Activated T-helper 1 cell treated with anti-CD3 and anti-CD28 coated beads, Interleukin-12 subunit alpha, Interleukin-12 subunit beta, Interleukin-2, Interleukin-4 antibody, amounts not matched to agents 30 ng/mL and 10 ng/mL and 1 ng/mL, durations not matched to agents 14 hours and 24 hours and 36 hours (primary cell): ENCODE measurements at regions not wholly inside any gene's neighbourhood (a gene's known extent, or its start where the extent isn't known, plus 50 kb on each side); places are given as distances from the start of the nearest gene placed in this dataset.

Source experiments
- DNase-seq: peaks from one replicate; pipeline ENCODE4 v3.0.0; 2021; ENCODE audit warnings: low spot score
- H3K27ac Mint-ChIP-seq: one replicate; pipeline ENCODE4 v1.8.0; 2021; ENCODE audit warnings: mild to moderate bottlenecking, mixed read lengths
- H3K27me3 Mint-ChIP-seq: one replicate; pipeline ENCODE4 v1.8.0; 2022; ENCODE audit warnings: mild to moderate bottlenecking, moderate library complexity, mixed read lengths; ENCODE audit not compliant: insufficient read depth
- H3K36me3 Mint-ChIP-seq: one replicate; pipeline ENCODE4 v1.8.0; 2021; ENCODE audit warnings: low read depth, mixed read lengths
- H3K4me1 Mint-ChIP-seq: one replicate; pipeline ENCODE4 v1.8.0; 2021; ENCODE audit warnings: low read depth, mixed read lengths
- H3K4me3 Mint-ChIP-seq: one replicate; pipeline ENCODE4 v1.8.0; 2021; ENCODE audit warnings: mild to moderate bottlenecking, moderate library complexity, mixed read lengths
- H3K9me3 Mint-ChIP-seq: one replicate; pipeline ENCODE4 v1.8.0; 2021; ENCODE audit warnings: mixed read lengths
- intact Hi-C: fragments of 100-400 bp; cut with micrococcal nuclease; formaldehyde crosslinking; loops from one replicate; pipeline ENCODE4 v1.15.1; 2024

DNA sequence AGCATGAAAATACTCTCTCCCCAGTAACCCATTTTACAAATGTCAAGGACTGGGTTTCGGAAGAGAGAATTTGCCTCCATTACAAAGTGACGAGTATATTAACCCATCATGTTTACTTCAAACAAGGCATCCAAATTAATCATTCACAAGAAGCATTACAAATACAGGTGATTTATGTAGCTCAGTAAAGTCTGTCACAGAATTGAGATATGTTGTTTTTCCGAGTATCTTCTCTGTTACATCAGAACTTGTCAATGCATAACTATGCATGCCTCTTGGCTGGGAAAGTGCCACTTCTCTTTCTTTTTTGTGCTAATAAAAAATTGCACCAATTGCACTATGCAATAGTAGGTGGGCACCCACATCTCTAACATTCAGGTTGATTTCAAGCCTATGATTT lies 158.2 kb downstream of the AREG start:
- Mint-ChIP-seq H3K4me3 (no peak overlapping the region), H3K4me1 (no peaks in the 10 kb centered on the region), H3K9me3 (no peaks in the 10 kb centered on the region), H3K27ac (no peak overlapping the region), H3K27me3 (no peaks in the 10 kb centered on the region), H3K36me3 (no peaks in the 10 kb centered on the region)
- no peak for DNase-seq
- intact Hi-C loops: no loop called here

DNA sequence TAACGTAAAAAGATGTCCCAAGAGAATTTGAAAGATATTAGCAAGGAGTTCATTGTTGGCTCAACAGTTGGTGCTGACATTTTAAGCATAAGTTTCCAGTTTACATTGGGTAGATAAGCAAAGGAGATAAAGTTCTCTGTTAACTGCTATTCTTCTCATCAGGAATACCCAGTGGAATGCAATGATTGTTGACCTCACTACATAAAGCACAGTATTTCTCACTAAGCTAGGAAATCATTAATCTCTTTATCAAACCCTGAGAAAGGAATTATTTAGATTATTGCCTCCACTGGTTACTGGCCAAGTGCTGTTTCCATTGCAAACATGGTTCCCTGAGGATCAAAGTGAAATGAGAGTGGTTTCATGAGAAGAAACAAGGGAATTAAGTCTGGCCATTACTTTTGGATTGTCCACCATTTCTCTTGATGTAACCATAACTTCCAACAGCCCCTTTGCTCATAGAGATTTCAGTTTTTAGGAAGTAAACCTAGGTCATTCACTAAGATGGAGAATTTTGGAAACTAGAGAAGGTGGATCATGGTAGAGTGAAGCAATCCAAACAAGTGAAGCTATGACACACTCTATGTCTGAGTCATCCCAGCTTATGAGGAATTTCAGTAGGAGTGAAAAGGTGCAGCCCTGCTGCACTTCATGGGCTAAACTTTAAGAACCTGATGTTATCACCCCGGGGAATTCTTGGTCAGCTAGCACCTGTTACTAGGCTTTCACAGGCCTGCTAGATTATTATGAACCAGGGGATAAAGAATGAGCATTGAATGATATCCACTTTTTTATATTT lies 163.4 kb downstream of the AREG start:
- intact Hi-C loops: no loop called here
- H3K36me3 Mint-ChIP-seq: no peaks in the 10 kb centered on the region

GRCh38 chr4:74610491-74610890 lies 165.6 kb downstream of the AREG start:
- Mint-ChIP-seq H3K4me3 (no peak overlapping the region), H3K4me1 (no peaks in the 10 kb centered on the region), H3K27ac (no peak overlapping the region), H3K27me3 (no peaks in the 10 kb centered on the region), H3K36me3 (no peaks in the 10 kb centered on the region), H3K9me3 (no peaks in the 10 kb centered on the region)
- no peak for DNase-seq
- intact Hi-C loops: no loop called here

More for the DNA sequence above, 163.4 kb downstream of the AREG start:
- no peaks in the 10 kb centered on the region for H3K4me1 Mint-ChIP-seq
- H3K9me3 Mint-ChIP-seq: no peaks in the 10 kb centered on the region
- no peak overlapping the region for H3K27ac Mint-ChIP-seq
- H3K27me3 Mint-ChIP-seq: no peaks in the 10 kb centered on the region
- H3K4me3 Mint-ChIP-seq: no peak overlapping the region
- DNase-seq: no peak

DNA sequence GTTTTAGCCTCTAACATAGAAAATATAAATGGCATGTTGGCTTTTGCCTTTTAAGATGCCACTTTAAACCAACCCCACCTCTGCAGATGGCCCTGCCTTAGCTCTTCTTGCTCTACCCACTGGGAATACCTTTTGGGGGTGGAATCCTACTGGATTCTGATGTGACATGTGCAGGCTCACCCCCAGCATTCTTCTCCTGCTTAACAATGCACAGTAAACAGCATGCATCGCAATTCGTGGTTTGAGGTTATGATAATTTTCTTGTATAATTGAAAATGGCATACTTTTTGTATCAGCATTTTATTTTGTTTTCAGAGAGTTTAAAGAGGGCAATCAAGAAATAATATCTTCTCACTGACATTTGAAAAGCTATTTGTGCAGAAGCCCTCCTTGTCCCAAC lies 167.9 kb downstream of the AREG start:
- no peak for DNase-seq
- no peaks in the 10 kb centered on the region for H3K36me3 Mint-ChIP-seq
- no peaks in the 10 kb centered on the region for H3K27me3 Mint-ChIP-seq
- H3K27ac Mint-ChIP-seq: no peak overlapping the region
- no peak overlapping the region for H3K4me3 Mint-ChIP-seq
- no peaks in the 10 kb centered on the region for H3K9me3 Mint-ChIP-seq
- H3K4me1 Mint-ChIP-seq: no peaks in the 10 kb centered on the region
- intact Hi-C loops: no loop called here

- Mint-ChIP-seq H3K36me3 (no peaks in the 10 kb centered on the region), H3K4me3 (no peak overlapping the region), H3K4me1 (no peaks in the 10 kb centered on the region), H3K9me3 (no peaks in the 10 kb centered on the region), H3K27ac (no peak overlapping the region), H3K27me3 (no peaks in the 10 kb centered on the region)
- DNase-seq: no peak
- intact Hi-C loops: no loop called here
Observed at GRCh38 chr4:74613266-74613665, 168.3 kb downstream of the AREG start.

GRCh38 chr4:74615411-74615810 lies 170.5 kb downstream of the AREG start:
- no peak overlapping the region for H3K4me3 Mint-ChIP-seq
- no peak overlapping the region for H3K27ac Mint-ChIP-seq
- DNase-seq: no peak
- H3K9me3 Mint-ChIP-seq: no peaks in the 10 kb centered on the region
- intact Hi-C loops: no loop called here
- H3K4me1 Mint-ChIP-seq: no peaks in the 10 kb centered on the region
- H3K36me3 Mint-ChIP-seq: no peaks in the 10 kb centered on the region
- peaks cover 4% of the 10 kb centered on the region for H3K27me3 Mint-ChIP-seq

DNA sequence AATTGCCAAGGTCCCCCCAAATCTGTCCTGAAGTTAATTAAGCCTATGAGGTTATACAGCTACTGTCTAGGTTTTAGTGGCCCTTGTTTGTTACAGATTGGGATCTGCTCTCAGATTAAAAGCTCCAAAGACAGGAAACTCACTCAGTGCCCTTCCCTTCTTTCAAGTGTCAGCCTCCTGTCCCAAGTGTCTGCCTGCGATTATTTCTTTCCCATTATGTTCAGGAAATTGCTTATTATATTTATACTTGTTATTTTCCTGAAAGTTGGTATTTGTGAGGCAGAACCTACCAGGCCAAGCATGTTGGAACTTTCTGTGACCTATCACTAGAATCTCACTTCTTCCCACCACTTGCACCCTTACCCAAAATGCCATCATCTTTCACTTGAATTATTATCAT lies 173.2 kb downstream of the AREG start:
- H3K27ac Mint-ChIP-seq: no peak overlapping the region
- peaks cover 3% of the 10 kb centered on the region for H3K4me1 Mint-ChIP-seq
- peaks cover 4% of the 10 kb centered on the region for H3K27me3 Mint-ChIP-seq
- H3K36me3 Mint-ChIP-seq: no peaks in the 10 kb centered on the region
- intact Hi-C loops: no loop called here
- no peaks in the 10 kb centered on the region for H3K9me3 Mint-ChIP-seq
- no peak overlapping the region for H3K4me3 Mint-ChIP-seq
- DNase-seq: no peak

- intact Hi-C loops: no loop called here
- H3K27me3 Mint-ChIP-seq: peaks cover 4% of the 10 kb centered on the region
- DNase-seq: no peak
- H3K27ac Mint-ChIP-seq: no peak overlapping the region
- H3K4me1 Mint-ChIP-seq: peaks cover 5% of the 10 kb centered on the region
- no peak overlapping the region for H3K4me3 Mint-ChIP-seq
- no peaks in the 10 kb centered on the region for H3K36me3 Mint-ChIP-seq
- no peaks in the 10 kb centered on the region for H3K9me3 Mint-ChIP-seq
Observed at GRCh38 chr4:74618659-74619058, 173.7 kb downstream of the AREG start.

GRCh38 chr4:74619931-74620702 lies 174.2 kb downstream of the BTC start:
- DNase-seq: no peak
- no peaks in the 10 kb centered on the region for H3K36me3 Mint-ChIP-seq
- intact Hi-C loops: no loop called here
- no peak overlapping the region for H3K27ac Mint-ChIP-seq
- H3K4me3 Mint-ChIP-seq: no peak overlapping the region
- peaks cover 4% of the 10 kb centered on the region for H3K27me3 Mint-ChIP-seq
- H3K9me3 Mint-ChIP-seq: no peaks in the 10 kb centered on the region
- H3K4me1 Mint-ChIP-seq: peaks cover 16% of the 10 kb centered on the region

DNA sequence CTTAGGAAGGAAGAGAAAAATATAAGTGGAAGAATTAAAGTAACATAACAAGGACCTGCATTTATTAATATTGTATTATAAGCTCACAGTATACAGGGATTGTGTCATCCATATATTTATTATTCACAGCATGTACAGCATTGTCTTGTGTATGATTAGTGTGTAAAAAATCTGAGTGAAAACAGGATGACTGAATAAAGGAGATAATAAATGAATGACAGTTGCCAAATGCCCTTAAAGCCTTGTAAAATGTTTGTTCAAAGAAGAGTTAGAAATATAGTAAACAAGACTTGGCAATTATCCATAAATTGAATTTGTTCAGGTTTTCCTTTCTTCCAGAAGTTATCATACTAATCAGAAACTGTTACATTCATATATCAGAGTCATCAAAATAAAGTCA lies 172.7 kb downstream of the BTC start:
- Mint-ChIP-seq H3K4me3 (no peak overlapping the region), H3K4me1 (peaks cover 23% of the 10 kb centered on the region), H3K27ac (no peak overlapping the region), H3K36me3 (no peaks in the 10 kb centered on the region), H3K9me3 (no peaks in the 10 kb centered on the region), H3K27me3 (peaks cover 4% of the 10 kb centered on the region)
- no peak for DNase-seq
- intact Hi-C loops: loop anchor here (2.0 kb wide), 1 partner anchor 245 kb away; no protein-coding TSS in a partner anchor

DNA sequence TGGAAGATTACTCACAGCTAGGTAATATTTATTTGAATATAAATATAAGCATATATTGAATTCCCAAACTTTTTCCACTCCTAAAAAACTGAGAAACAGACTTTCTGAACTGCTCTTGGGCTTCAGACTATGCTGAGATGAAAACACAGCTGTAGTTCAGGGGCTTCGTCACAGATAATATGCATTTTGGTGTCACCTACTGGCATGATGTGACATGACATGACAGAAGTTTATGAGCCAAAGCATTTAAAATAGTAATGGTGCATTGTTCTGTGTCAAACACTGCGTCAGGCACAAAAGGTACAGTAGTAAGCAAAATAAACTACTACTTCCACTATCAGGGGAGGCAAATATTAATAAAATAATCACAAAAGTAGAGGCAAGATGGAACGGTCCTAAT lies 171.3 kb downstream of the BTC start:
- Mint-ChIP-seq H3K4me3 (no peak overlapping the region), H3K27ac (no peak overlapping the region), H3K9me3 (no peaks in the 10 kb centered on the region), H3K4me1 (peaks cover 23% of the 10 kb centered on the region), H3K27me3 (peaks cover 4% of the 10 kb centered on the region), H3K36me3 (no peaks in the 10 kb centered on the region)
- no peak for DNase-seq
- intact Hi-C loops: loop anchor here (1.0 to 2.0 kb wide), 2 partner anchors 246 to 303 kb away; no protein-coding TSS in a partner anchor

GRCh38 chr4:74624351-74625151 lies 169.8 kb downstream of the BTC start:
- H3K27ac Mint-ChIP-seq: no peak overlapping the region
- peaks cover 1% of the 10 kb centered on the region for H3K27me3 Mint-ChIP-seq
- intact Hi-C loops: no loop called here
- H3K4me3 Mint-ChIP-seq: no peak overlapping the region
- no peaks in the 10 kb centered on the region for H3K36me3 Mint-ChIP-seq
- H3K4me1 Mint-ChIP-seq: peaks cover 23% of the 10 kb centered on the region
- DNase-seq: no peak
- no peaks in the 10 kb centered on the region for H3K9me3 Mint-ChIP-seq

GRCh38 chr4:74625981-74626380 lies 168.3 kb downstream of the BTC start:
- no peak overlapping the region for H3K27ac Mint-ChIP-seq
- intact Hi-C loops: no loop called here
- no peak overlapping the region for H3K4me3 Mint-ChIP-seq
- no peaks in the 10 kb centered on the region for H3K36me3 Mint-ChIP-seq
- H3K4me1 Mint-ChIP-seq: peaks cover 23% of the 10 kb centered on the region
- DNase-seq: no peak
- no peaks in the 10 kb centered on the region for H3K27me3 Mint-ChIP-seq
- H3K9me3 Mint-ChIP-seq: no peaks in the 10 kb centered on the region
